DOHH2 (cell line): ENCODE measurements at regions not wholly inside any gene's neighbourhood (a gene's known extent, or its start where the extent isn't known, plus 50 kb on each side); places are given as distances from the start of the nearest gene placed in this dataset.

Experiments used
- EZH2phosphoT487 ChIP-seq: fragments of 200-600 bp; sonication (generic); IDR thresholded peaks from 2 replicates; pipeline ENCODE4 v1.6.1; 2017; ENCODE audit warnings: borderline replicate concordance, mild to moderate bottlenecking, antibody characterized with exemption, low read length, moderate library complexity, mixed read lengths
- TF ChIP-seq, protein P1 (sequence below): fragments of 200-600 bp; sonication (generic); IDR thresholded peaks from one replicate; pipeline ENCODE4 v1.5.1; 2014; ENCODE audit warnings: antibody characterized with exemption, mild to moderate bottlenecking, low read depth, low read length; ENCODE audit not compliant: poor library complexity, severe bottlenecking

DNA sequence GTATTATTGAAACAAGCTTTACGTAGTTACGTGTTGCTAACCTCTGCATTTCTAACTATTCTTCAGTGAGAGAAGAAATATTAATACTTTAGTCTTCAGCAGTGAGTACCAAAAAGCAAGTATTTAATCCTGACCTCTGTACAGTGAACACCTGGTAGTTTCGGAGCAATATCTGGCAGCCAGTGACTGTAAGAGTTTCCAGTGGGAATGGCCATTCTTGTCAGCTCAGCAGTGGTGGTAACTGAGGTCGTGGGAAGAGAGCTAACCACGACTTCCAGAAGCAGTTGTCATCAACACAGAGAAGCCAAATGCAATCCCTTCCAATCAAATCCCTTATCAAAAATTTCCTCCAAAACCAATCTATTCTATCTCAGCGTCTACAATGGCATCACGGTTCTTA, 1500.2 kb upstream of the FLRT2 start:
- TF ChIP-seq, protein P1, sequence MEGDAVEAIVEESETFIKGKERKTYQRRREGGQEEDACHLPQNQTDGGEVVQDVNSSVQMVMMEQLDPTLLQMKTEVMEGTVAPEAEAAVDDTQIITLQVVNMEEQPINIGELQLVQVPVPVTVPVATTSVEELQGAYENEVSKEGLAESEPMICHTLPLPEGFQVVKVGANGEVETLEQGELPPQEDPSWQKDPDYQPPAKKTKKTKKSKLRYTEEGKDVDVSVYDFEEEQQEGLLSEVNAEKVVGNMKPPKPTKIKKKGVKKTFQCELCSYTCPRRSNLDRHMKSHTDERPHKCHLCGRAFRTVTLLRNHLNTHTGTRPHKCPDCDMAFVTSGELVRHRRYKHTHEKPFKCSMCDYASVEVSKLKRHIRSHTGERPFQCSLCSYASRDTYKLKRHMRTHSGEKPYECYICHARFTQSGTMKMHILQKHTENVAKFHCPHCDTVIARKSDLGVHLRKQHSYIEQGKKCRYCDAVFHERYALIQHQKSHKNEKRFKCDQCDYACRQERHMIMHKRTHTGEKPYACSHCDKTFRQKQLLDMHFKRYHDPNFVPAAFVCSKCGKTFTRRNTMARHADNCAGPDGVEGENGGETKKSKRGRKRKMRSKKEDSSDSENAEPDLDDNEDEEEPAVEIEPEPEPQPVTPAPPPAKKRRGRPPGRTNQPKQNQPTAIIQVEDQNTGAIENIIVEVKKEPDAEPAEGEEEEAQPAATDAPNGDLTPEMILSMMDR: no peak
- no peak for TF ChIP-seq EZH2phosphoT487
